ENCODE measurements at regions not wholly inside any gene's neighbourhood (a gene's known extent, or its start where the extent isn't known, plus 50 kb on each side); places are given as distances from the start of the nearest gene placed in this dataset.

GRCh38 chr3:22106213-22106896, 355.3 kb upstream of the ZNF385D start:
- H4K20me1 ChIP-seq (ENCODE audit: insufficient read depth, low read length), result no peaks in the 10 kb centered on the region
- H3K27me3 ChIP-seq (ENCODE audit: insufficient read depth, low read length), result no peaks in the 10 kb centered on the region
- H3K79me2 ChIP-seq (ENCODE audit: insufficient read depth, low read length), result no peaks in the 10 kb centered on the region
- no peaks in the 10 kb centered on the region for H3K36me3 ChIP-seq (ENCODE audit: insufficient read depth, low read length)
- no peaks in the 10 kb centered on the region for H3K4me1 ChIP-seq (ENCODE audit: insufficient read depth, low read length)
- no peak overlapping the region for H2AFZ ChIP-seq (ENCODE audit: low read length)
- no peak overlapping the region for H3K27ac ChIP-seq (ENCODE audit: low read depth, low read length)
- no peak for TF ChIP-seq CTCF (IDR thresholded peaks at IDR 0.05; ENCODE audit: extremely low read depth, low read depth, low read length)
- H3K4me3 ChIP-seq (ENCODE audit: insufficient read depth, low read length), result no peak overlapping the region
- no peaks in the 10 kb centered on the region for H3K9me3 ChIP-seq (ENCODE audit: low read depth, low read length)
- H3K4me2 ChIP-seq (ENCODE audit: insufficient read depth, low read length), result no peak overlapping the region
- no peak for DNase-seq (ENCODE audit: insufficient read length, low spot score, missing footprints)

- Histone ChIP-seq H3K27me3 (ENCODE audit: insufficient read depth, low read length) (no peaks in the 10 kb centered on the region), H3K4me2 (ENCODE audit: insufficient read depth, low read length) (no peak overlapping the region), H4K20me1 (ENCODE audit: insufficient read depth, low read length) (no peaks in the 10 kb centered on the region), H2AFZ (ENCODE audit: low read length) (no peak overlapping the region), H3K79me2 (ENCODE audit: insufficient read depth, low read length) (no peaks in the 10 kb centered on the region), H3K36me3 (ENCODE audit: insufficient read depth, low read length) (no peaks in the 10 kb centered on the region), H3K27ac (ENCODE audit: low read depth, low read length) (no peak overlapping the region), H3K4me1 (ENCODE audit: insufficient read depth, low read length) (no peaks in the 10 kb centered on the region), H3K9me3 (ENCODE audit: low read depth, low read length) (no peaks in the 10 kb centered on the region), H3K4me3 (ENCODE audit: insufficient read depth, low read length) (no peak overlapping the region)
- TF ChIP-seq CTCF (IDR thresholded peaks at IDR 0.05; ENCODE audit: extremely low read depth, low read depth, low read length), result no peak
- DNase-seq (ENCODE audit: insufficient read length, low spot score, missing footprints), result no peak
Measured at GRCh38 chr3:22111226-22111625, 360.2 kb upstream of the ZNF385D start.

- no peak for DNase-seq (ENCODE audit: insufficient read length, low spot score, missing footprints)
- H2AFZ ChIP-seq (ENCODE audit: low read length), result no peak overlapping the region
Measured at GRCh38 chr3:22113453-22113852, 362.4 kb upstream of the ZNF385D start.

GRCh38 chr3:22115581-22115980, 364.6 kb upstream of the ZNF385D start:
- Histone ChIP-seq H3K27ac (ENCODE audit: low read depth, low read length) (no peak overlapping the region), H2AFZ (ENCODE audit: low read length) (no peak overlapping the region), H3K4me2 (ENCODE audit: insufficient read depth, low read length) (no peak overlapping the region), H3K79me2 (ENCODE audit: insufficient read depth, low read length) (no peaks in the 10 kb centered on the region), H3K4me3 (ENCODE audit: insufficient read depth, low read length) (no peak overlapping the region), H3K4me1 (ENCODE audit: insufficient read depth, low read length) (no peaks in the 10 kb centered on the region), H3K27me3 (ENCODE audit: insufficient read depth, low read length) (no peaks in the 10 kb centered on the region), H3K36me3 (ENCODE audit: insufficient read depth, low read length) (no peaks in the 10 kb centered on the region), H4K20me1 (ENCODE audit: insufficient read depth, low read length) (no peaks in the 10 kb centered on the region), H3K9me3 (ENCODE audit: low read depth, low read length) (no peaks in the 10 kb centered on the region)
- TF ChIP-seq CTCF (IDR thresholded peaks at IDR 0.05; ENCODE audit: extremely low read depth, low read depth, low read length), result no peak
- DNase-seq (ENCODE audit: insufficient read length, low spot score, missing footprints), result no peak

More at GRCh38 chr3:22113453-22113852, 362.4 kb upstream of the ZNF385D start:
- H3K9me3 ChIP-seq (ENCODE audit: low read depth, low read length), result no peaks in the 10 kb centered on the region
- no peak overlapping the region for H3K27ac ChIP-seq (ENCODE audit: low read depth, low read length)
- H3K36me3 ChIP-seq (ENCODE audit: insufficient read depth, low read length), result no peaks in the 10 kb centered on the region
- no peaks in the 10 kb centered on the region for H3K4me1 ChIP-seq (ENCODE audit: insufficient read depth, low read length)
- no peak overlapping the region for H3K4me2 ChIP-seq (ENCODE audit: insufficient read depth, low read length)
- TF ChIP-seq CTCF (IDR thresholded peaks at IDR 0.05; ENCODE audit: extremely low read depth, low read depth, low read length), result no peak
- H3K79me2 ChIP-seq (ENCODE audit: insufficient read depth, low read length), result no peaks in the 10 kb centered on the region
- H3K4me3 ChIP-seq (ENCODE audit: insufficient read depth, low read length), result no peak overlapping the region
- H3K27me3 ChIP-seq (ENCODE audit: insufficient read depth, low read length), result no peaks in the 10 kb centered on the region
- no peaks in the 10 kb centered on the region for H4K20me1 ChIP-seq (ENCODE audit: insufficient read depth, low read length)
